Endodermal cell (in vitro differentiated cells): ENCODE measurements at regions not wholly inside any gene's neighbourhood (a gene's known extent, or its start where the extent isn't known, plus 50 kb on each side); places are given as distances from the start of the nearest gene placed in this dataset.

Source experiments
- DNase-seq: peaks from one replicate; pipeline ENCODE4 v3.0.0-alpha.2; 2017
- H3K27ac ChIP-seq: 2 replicates; pipeline ENCODE4 v1.5.1; 2013; ENCODE audit warnings: mild to moderate bottlenecking, low read depth, low read length, moderate library complexity
- H3K27me3 ChIP-seq: 2 replicates; pipeline ENCODE4 v1.6.1; 2013; ENCODE audit warnings: mild to moderate bottlenecking, low read length, moderate library complexity; ENCODE audit not compliant: insufficient read depth, control insufficient read depth, poor library complexity, severe bottlenecking
- H3K36me3 ChIP-seq: 2 replicates; pipeline ENCODE4 v1.7.0; 2013; ENCODE audit warnings: mild to moderate bottlenecking, low read length, moderate library complexity; ENCODE audit not compliant: control insufficient read depth, insufficient read depth
- H3K4me1 ChIP-seq: one replicate; pipeline ENCODE4 v1.7.0; 2013; ENCODE audit warnings: low read length; ENCODE audit not compliant: control insufficient read depth, insufficient read depth
- H3K4me3 ChIP-seq: 2 replicates; pipeline ENCODE4 v1.5.1; 2013; ENCODE audit warnings: mild to moderate bottlenecking, low read length, moderate library complexity
- H3K9ac ChIP-seq: 2 replicates; pipeline ENCODE4 v1.6.1; 2013; ENCODE audit warnings: mild to moderate bottlenecking, low read length, moderate library complexity; ENCODE audit not compliant: poor library complexity, severe bottlenecking; ENCODE audit errors: extremely low read depth
- H3K9me3 ChIP-seq: 2 replicates; pipeline ENCODE4 v1.6.1; 2013; ENCODE audit warnings: mild to moderate bottlenecking, low read length, moderate library complexity; ENCODE audit not compliant: control insufficient read depth
- H3K27ac Mint-ChIP-seq: 2 replicates; pipeline ENCODE4 v1.8.0; 2020; ENCODE audit warnings: mixed read lengths
- H3K27me3 Mint-ChIP-seq: 2 replicates; pipeline ENCODE4 v1.8.0; 2021; ENCODE audit warnings: mild to moderate bottlenecking, mixed read lengths; ENCODE audit not compliant: insufficient read depth
- H3K36me3 Mint-ChIP-seq: 2 replicates; pipeline ENCODE4 v1.8.0; 2020; ENCODE audit warnings: low read depth, mixed read lengths
- H3K4me1 Mint-ChIP-seq: 2 replicates; pipeline ENCODE4 v1.8.0; 2020; ENCODE audit warnings: mixed read lengths
- H3K4me3 Mint-ChIP-seq: 2 replicates; pipeline ENCODE4 v1.8.0; 2020; ENCODE audit warnings: mild to moderate bottlenecking, moderate library complexity, mixed read lengths
- H3K9me3 Mint-ChIP-seq: 2 replicates; pipeline ENCODE4 v1.8.0; 2020; ENCODE audit warnings: mild to moderate bottlenecking, mixed read lengths
- WGBS, 2 experiments: methylation state at CpG; one replicate each; pipeline versions ENCODE4 v1.1.5 to v1.1.7; 2013; ENCODE audit warnings: missing lambda C conversion rate in 2 of 2, mixed read lengths in 1 of 2; ENCODE audit not compliant: insufficient coverage in 1 of 2, insufficient read length in 1 of 2; 5-methylcytosine and 5-hydroxymethylcytosine counted together
- TF ChIP-seq, protein P1 (sequence below): fragments of 200-600 bp; sonication (generic); conservative IDR thresholded peaks from 2 replicates; pipeline ENCODE4 v1.5.0; 2021; ENCODE audit warnings: antibody characterized with exemption, mild to moderate bottlenecking

DNA sequence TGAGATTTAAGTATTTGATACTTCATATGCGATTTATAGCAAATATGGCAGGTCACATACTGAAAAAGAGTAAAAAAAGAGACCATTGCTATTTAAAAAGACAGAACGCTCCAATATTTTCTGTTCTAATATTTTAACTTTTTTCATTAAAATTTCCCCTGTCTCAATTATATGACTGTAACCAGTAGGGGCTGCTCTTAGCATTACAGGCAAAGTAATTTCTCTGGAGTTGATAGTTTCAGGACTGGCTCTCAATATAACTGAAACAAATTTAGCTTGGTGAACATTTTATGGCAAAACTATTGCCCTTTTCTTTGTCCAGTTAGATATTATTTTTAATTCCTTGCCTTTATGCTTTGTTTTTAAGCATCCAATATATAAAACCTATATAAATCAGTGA lies 286.3 kb upstream of the ROBO2 start:
- Mint-ChIP-seq H3K27me3 (no peaks in the 10 kb centered on the region), H3K36me3 (no peaks in the 10 kb centered on the region), H3K4me3 (no peak overlapping the region), H3K4me1 (no peaks in the 10 kb centered on the region), H3K27ac (no peak overlapping the region), H3K9me3 (no peaks in the 10 kb centered on the region)
- no peak for DNase-seq
- no peaks in the 10 kb centered on the region for H3K36me3 ChIP-seq
- H3K9ac ChIP-seq, result no peak overlapping the region
- H3K27ac ChIP-seq, result no peak overlapping the region
- TF ChIP-seq, protein P1, sequence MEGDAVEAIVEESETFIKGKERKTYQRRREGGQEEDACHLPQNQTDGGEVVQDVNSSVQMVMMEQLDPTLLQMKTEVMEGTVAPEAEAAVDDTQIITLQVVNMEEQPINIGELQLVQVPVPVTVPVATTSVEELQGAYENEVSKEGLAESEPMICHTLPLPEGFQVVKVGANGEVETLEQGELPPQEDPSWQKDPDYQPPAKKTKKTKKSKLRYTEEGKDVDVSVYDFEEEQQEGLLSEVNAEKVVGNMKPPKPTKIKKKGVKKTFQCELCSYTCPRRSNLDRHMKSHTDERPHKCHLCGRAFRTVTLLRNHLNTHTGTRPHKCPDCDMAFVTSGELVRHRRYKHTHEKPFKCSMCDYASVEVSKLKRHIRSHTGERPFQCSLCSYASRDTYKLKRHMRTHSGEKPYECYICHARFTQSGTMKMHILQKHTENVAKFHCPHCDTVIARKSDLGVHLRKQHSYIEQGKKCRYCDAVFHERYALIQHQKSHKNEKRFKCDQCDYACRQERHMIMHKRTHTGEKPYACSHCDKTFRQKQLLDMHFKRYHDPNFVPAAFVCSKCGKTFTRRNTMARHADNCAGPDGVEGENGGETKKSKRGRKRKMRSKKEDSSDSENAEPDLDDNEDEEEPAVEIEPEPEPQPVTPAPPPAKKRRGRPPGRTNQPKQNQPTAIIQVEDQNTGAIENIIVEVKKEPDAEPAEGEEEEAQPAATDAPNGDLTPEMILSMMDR, result peak; percentile 69
- H3K9me3 ChIP-seq, result no peaks in the 10 kb centered on the region
- H3K27me3 ChIP-seq, result no peaks in the 10 kb centered on the region
- no peak overlapping the region for H3K4me3 ChIP-seq
- no peaks in the 10 kb centered on the region for H3K4me1 ChIP-seq
- WGBS, 2 experiments, result 89 to 100% methylated on average over 1 to 2 of the region's 2 CpGs

DNA sequence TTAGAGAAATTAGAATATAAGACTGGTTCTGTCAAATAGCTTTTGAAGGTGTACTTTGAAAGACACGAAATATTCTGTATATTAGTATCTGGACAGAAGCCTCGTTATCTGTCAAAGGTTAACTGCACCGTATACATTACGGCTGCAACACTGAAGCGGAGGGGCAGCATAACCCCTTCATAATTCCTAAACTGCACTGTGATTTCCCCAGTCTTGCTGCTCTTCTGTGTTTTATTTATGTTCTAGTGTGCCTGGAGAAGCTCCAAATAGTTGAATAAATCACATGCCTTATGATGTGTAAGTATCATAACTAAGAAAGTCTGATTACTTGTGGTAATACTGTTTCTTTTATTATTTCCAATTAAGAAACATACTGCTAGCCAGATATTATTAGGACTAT lies 285.7 kb upstream of the ROBO2 start:
- Histone ChIP-seq H3K9me3 (no peaks in the 10 kb centered on the region), H3K9ac (no peak overlapping the region), H3K4me3 (no peak overlapping the region), H3K36me3 (no peaks in the 10 kb centered on the region), H3K27me3 (no peaks in the 10 kb centered on the region), H3K27ac (no peak overlapping the region), H3K4me1 (no peaks in the 10 kb centered on the region)
- DNase-seq, result no peak
- Mint-ChIP-seq H3K36me3 (no peaks in the 10 kb centered on the region), H3K4me3 (no peak overlapping the region), H3K9me3 (no peaks in the 10 kb centered on the region), H3K4me1 (no peaks in the 10 kb centered on the region), H3K27me3 (no peaks in the 10 kb centered on the region), H3K27ac (no peak overlapping the region)
- WGBS, 2 experiments, result 83 to 91% methylated on average over 1 to 5 of the region's 5 CpGs
- TF ChIP-seq, protein P1, result no peak

DNA sequence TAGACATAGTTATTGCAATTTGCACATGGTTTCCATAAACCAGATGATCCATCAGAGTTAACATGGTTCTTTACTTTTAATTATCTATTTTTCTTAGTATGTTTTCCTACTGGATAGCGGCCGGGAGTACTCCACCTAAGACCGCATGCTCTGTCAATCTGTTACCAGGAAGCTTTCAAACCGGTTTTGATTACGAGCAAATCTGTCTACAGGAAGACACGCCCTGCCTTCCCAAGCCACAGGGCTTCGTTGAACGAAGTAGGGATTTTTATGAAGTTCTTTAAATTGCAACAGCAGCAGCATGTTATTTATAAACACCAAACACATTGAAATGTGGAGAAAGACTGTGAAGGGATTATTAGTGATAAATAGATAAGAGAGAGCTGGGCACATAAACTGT lies 283.3 kb upstream of the ROBO2 start:
- WGBS, 2 experiments, result 91 to 98% methylated on average over 5 to 8 of the region's 8 CpGs

More for the DNA sequence above, 283.3 kb upstream of the ROBO2 start:
- Histone ChIP-seq H3K27me3 (no peaks in the 10 kb centered on the region), H3K27ac (no peak overlapping the region), H3K36me3 (no peaks in the 10 kb centered on the region), H3K9me3 (no peaks in the 10 kb centered on the region), H3K9ac (no peak overlapping the region), H3K4me1 (no peaks in the 10 kb centered on the region), H3K4me3 (no peak overlapping the region)
- Mint-ChIP-seq H3K27ac (no peak overlapping the region), H3K4me3 (no peak overlapping the region), H3K4me1 (no peaks in the 10 kb centered on the region), H3K36me3 (no peaks in the 10 kb centered on the region), H3K9me3 (no peaks in the 10 kb centered on the region), H3K27me3 (no peaks in the 10 kb centered on the region)
- DNase-seq, result no peak
- TF ChIP-seq, protein P1, result no peak
